Transverse colon (tissue), 4 donors: ENCODE measurements at regions not wholly inside any gene's neighbourhood (a gene's known extent, or its start where the extent isn't known, plus 50 kb on each side); places are given as distances from the start of the nearest gene placed in this dataset.
"Not testable (repeated sequence)": the region's sequence is repeated elsewhere in the genome, so short reads cannot be mapped to it uniquely, and the experiment has no call there.

Source experiments
- DNase-seq: peaks from one replicate; pipeline ENCODE4 v3.0.0-alpha.2; 2019
- H3K27ac ChIP-seq, 4 donors: fragments of 200-600 bp; sonication (generic); 2 replicates each; pipeline ENCODE4 v1.5.1; 2016 to 2018; ENCODE audit warnings: inconsistent platforms in 4 of 4
- H3K27me3 ChIP-seq: fragments of 200-600 bp; sonication (generic); 2 replicates; pipeline ENCODE4 v1.5.1; 2017; ENCODE audit warnings: inconsistent platforms
- H3K36me3 ChIP-seq, 4 donors: fragments of 200-600 bp; sonication (generic); 2 replicates each; pipeline ENCODE4 v1.5.1; 2017 to 2019; ENCODE audit warnings: inconsistent platforms in 4 of 4
- H3K4me1 ChIP-seq, 4 donors: fragments of 200-600 bp; sonication (generic); 2 replicates each; pipeline ENCODE4 v1.5.1; 2017 to 2020; ENCODE audit warnings: inconsistent platforms in 4 of 4
- H3K4me3 ChIP-seq, 4 donors: fragments of 200-600 bp; sonication (generic); 1 replicate in 1 of 4; 2 replicates in 3 of 4; pipeline versions ENCODE4 v1.5.1 to v1.6.1; 2017 to 2019; ENCODE audit warnings: inconsistent platforms in 4 of 4
- H3K9me3 ChIP-seq, 2 donors: fragments of 200-600 bp; sonication (generic); 2 replicates each; pipeline ENCODE4 v1.5.1; 2017 to 2019; ENCODE audit warnings: inconsistent platforms in 2 of 2
- EP300 ChIP-seq: sonication (generic); formaldehyde crosslinking; IDR thresholded peaks from one replicate; pipeline ENCODE4 v1.6.1; 2017; ENCODE audit warnings: antibody characterized with exemption, low read depth
- POLR2A ChIP-seq: fragments of 450-650 bp; IDR thresholded peaks from one replicate; pipeline ENCODE4 v1.6.1; 2016; ENCODE audit warnings: antibody characterized with exemption, mild to moderate bottlenecking, moderate library complexity
- POLR2AphosphoS5 ChIP-seq, 3 donors: sonication (generic); formaldehyde crosslinking; IDR thresholded peaks; one replicate each; pipeline ENCODE4 v1.6.1; 2016; ENCODE audit warnings: antibody characterized with exemption in 3 of 3
- WGBS, 2 donors: methylation state at CpG; one replicate each; pipeline ENCODE4 v1.1.5; 2018; ENCODE audit warnings: low coverage in 1 of 2; 5-methylcytosine and 5-hydroxymethylcytosine counted together
- in situ Hi-C, 4 donors: fragments of 200-750 bp; cut with MboI; loops; one replicate each; pipeline versions ENCODE4 v1.15.0 to v1.15.1; 2017; ENCODE audit warnings: low sequenced_read_pairs in 3 of 4, low pct_ligation_motif_present in 1 of 4, low pct_unique_long_range_greater_than_20kb in 1 of 4
- intact Hi-C: fragments of 100-400 bp; cut with DNase I; formaldehyde crosslinking; loops from one replicate; pipeline ENCODE4 v1.15.1; 2023; ENCODE audit warnings: low total_unique reads
- TF ChIP-seq, protein P1 (sequence below), 5 experiments: fragments of 200-600 bp in 3 of 5; fragments of 450-650 bp in 2 of 5; sonication (generic) in 3 of 5; IDR thresholded peaks; 1 replicate in 2 of 5; 2 replicates in 3 of 5; pipeline ENCODE4 v1.5.1; 2016 to 2017; ENCODE audit warnings: antibody characterized with exemption in 5 of 5, inconsistent platforms in 3 of 5, mild to moderate bottlenecking in 2 of 5, moderate library complexity in 1 of 5

DNA sequence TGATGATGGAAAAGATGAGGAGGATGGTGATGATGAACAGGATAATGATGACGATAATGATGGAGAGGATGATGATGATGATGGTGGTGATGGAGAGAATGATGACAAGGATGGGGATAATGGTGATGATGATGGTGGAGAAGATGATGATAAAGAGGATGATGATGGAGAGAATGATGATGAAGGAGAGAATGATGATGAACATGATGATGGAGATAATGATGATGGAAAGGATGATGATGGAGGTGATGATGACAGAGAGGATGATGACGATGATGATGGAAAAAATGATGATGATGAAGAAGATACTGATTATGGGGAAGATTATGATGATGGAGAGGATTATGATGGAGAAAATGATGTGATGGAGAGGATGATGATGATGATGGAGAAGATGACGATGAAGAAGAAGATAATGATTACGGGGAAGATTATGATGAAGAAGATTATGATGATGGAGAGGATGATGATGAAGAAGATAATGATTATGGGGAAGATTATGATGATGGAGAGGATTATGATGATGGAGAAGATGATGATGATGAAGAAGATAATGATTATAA is 204.1 kb downstream of the MATN1 start:
- WGBS, 2 donors: 65 to 81% methylated on average over 4 of the region's 4 CpGs
- in situ Hi-C loops: no loop called here
- DNase-seq: no peak

DNA sequence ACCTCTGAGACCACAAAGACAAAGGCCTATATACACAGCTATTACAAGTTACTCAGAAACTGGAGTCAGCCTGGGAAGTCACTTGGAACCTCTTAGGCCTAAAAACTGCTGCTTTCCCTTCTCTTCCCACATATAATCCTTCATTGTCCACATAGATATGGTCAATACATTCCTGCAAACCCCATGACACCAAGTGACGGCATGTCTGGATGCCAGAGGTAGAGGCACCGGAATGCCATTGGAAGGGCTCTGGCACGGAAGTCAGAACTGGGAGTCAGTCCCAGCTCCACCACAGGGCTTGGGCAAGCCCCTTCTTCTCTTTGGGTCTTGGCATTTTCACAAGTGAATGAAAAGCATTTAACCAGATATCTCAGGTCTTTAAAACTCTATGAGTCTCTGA is 204.7 kb downstream of the MATN1 start:
- in situ Hi-C loops: no loop called here
- intact Hi-C loops: no loop called here
- H3K27me3 ChIP-seq: peaks cover 10% of the 10 kb centered on the region
- WGBS, 2 donors: 68 to 73% methylated on average over 3 of the region's 3 CpGs
- no peak overlapping the region for H3K4me3 ChIP-seq
- H3K9me3 ChIP-seq: no peaks in the 10 kb centered on the region
- DNase-seq: no peak
- H3K4me1 ChIP-seq: no peaks in the 10 kb centered on the region
- no peaks in the 10 kb centered on the region for H3K36me3 ChIP-seq
- TF ChIP-seq, protein P1, sequence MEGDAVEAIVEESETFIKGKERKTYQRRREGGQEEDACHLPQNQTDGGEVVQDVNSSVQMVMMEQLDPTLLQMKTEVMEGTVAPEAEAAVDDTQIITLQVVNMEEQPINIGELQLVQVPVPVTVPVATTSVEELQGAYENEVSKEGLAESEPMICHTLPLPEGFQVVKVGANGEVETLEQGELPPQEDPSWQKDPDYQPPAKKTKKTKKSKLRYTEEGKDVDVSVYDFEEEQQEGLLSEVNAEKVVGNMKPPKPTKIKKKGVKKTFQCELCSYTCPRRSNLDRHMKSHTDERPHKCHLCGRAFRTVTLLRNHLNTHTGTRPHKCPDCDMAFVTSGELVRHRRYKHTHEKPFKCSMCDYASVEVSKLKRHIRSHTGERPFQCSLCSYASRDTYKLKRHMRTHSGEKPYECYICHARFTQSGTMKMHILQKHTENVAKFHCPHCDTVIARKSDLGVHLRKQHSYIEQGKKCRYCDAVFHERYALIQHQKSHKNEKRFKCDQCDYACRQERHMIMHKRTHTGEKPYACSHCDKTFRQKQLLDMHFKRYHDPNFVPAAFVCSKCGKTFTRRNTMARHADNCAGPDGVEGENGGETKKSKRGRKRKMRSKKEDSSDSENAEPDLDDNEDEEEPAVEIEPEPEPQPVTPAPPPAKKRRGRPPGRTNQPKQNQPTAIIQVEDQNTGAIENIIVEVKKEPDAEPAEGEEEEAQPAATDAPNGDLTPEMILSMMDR (IDR thresholded peaks at IDR 0.05): no peak
- TF ChIP-seq POLR2A (no peak), EP300 (no peak), POLR2AphosphoS5 (IDR thresholded peaks at IDR 0.05) (no peak)
- H3K27ac ChIP-seq: no peak overlapping the region

More for the DNA sequence above, 204.1 kb downstream of the MATN1 start:
- Histone ChIP-seq H3K4me1 (no peaks in the 10 kb centered on the region), H3K27me3 (peaks cover 13% of the 10 kb centered on the region), H3K9me3 (no peaks in the 10 kb centered on the region), H3K4me3 (no peak overlapping the region), H3K36me3 (no peaks in the 10 kb centered on the region), H3K27ac (no peak overlapping the region)
- intact Hi-C loops: no loop called here
- TF ChIP-seq EP300 (no peak), POLR2A (no peak), POLR2AphosphoS5 (IDR thresholded peaks at IDR 0.05) (no peak)
- TF ChIP-seq, protein P1 (IDR thresholded peaks at IDR 0.05): no peak

DNA sequence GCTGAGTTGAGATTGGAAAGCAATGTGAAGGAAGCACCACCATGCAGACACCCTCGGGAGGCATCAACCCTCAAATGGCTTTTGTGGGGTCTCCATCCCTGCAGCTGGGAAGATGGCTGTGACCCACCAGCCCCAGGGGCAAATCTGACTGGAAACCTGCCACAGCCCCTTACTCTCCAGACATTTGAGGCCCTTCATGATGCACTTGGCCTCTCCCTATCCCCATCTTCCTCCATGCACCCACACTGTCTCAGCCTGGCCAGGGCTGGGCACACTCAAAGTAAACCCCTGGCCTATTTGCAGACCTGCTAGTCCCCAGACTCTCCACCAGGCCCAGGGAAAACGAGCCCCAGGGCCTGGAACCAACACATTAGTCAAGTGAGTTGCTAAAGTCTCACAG is 205.2 kb downstream of the MATN1 start:
- no peak overlapping the region for H3K4me3 ChIP-seq
- H3K9me3 ChIP-seq: no peaks in the 10 kb centered on the region
- H3K27me3 ChIP-seq: peaks cover 5% of the 10 kb centered on the region
- 49% methylated on average over 2 of the region's 2 CpGs; no CpG with 5 or more reads in 1 of the 2 donors for WGBS, 2 donors
- no peak overlapping the region for H3K27ac ChIP-seq
- no peaks in the 10 kb centered on the region for H3K4me1 ChIP-seq
- TF ChIP-seq, protein P1 (IDR thresholded peaks at IDR 0.05): no peak
- TF ChIP-seq POLR2A (no peak), EP300 (no peak), POLR2AphosphoS5 (IDR thresholded peaks at IDR 0.05) (no peak)
- in situ Hi-C loops (no loop called here), intact Hi-C loops (no loop called here)
- H3K36me3 ChIP-seq: no peaks in the 10 kb centered on the region
- DNase-seq: no peak

DNA sequence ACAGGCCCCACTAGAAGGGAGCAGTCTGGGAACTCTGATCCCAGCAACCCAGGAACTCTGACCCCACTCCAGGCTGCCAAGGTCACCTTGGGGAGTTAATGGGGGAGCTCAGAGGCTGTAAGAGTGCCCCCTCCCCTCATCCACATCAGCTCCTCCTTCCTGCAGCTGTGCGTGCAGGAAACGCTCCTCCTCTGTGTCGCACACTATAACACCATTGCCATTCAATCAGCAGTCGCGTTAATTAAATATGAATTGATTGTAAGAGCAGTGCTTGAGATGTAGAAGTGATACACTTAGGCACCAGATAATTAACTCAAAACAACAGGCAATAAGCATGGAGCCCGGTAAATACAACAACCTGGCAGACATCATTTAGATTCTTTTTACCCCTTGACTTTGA is 205.7 kb downstream of the MATN1 start:
- H3K27ac ChIP-seq, H3K9me3 ChIP-seq, H3K4me3 ChIP-seq, H3K27me3 ChIP-seq, intact Hi-C loops, DNase-seq, in situ Hi-C loops, H3K4me1 ChIP-seq, H3K36me3 ChIP-seq: not testable (repeated sequence)
- WGBS, 2 donors: 78% methylated on average over 6 of the region's 6 CpGs; no CpG with 5 or more reads in 1 of the 2 donors

DNA sequence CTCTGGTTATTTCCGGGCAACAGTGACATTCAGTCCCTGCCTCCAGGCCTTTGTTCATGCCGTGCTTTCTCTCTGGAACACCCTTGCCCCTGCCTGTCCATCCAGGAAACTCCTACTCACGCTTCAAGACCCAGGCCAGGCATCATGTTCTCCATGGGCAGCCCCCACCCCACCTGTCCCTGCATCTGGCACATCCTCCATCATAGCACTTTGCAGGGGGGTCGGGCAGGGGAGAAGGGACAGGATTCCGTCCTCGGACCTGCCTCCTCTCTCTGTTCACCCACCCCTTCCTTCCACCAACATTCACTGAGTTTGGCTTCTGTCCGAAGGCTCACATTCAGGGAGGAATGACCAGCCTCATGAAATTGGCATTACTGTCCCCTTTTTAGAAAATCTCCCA is 206.1 kb downstream of the MATN1 start:
- H3K27me3 ChIP-seq, H3K4me1 ChIP-seq, H3K9me3 ChIP-seq, DNase-seq, H3K27ac ChIP-seq, in situ Hi-C loops, H3K4me3 ChIP-seq, intact Hi-C loops, H3K36me3 ChIP-seq: not testable (repeated sequence)
- 69 to 80% methylated on average over 1 to 7 of the region's 7 CpGs for WGBS, 2 donors
